BJ (cell line): ENCODE measurements at regions not wholly inside any gene's neighbourhood (a gene's known extent, or its start where the extent isn't known, plus 50 kb on each side); places are given as distances from the start of the nearest gene placed in this dataset.

Source experiments
- CTCF ChIA-PET: fragments of 350-600 bp; formaldehyde crosslinking; extraction: SDS; loops from one replicate; lab custom pipeline; 2021; ENCODE audit warnings: antibody characterized with exemption, inconsistent platforms; lab: Yijun Ruan, JAX
- POLR2A ChIA-PET: fragments of 300-600 bp; sonication (Branson Sonifier 250); formaldehyde crosslinking; extraction: SDS; loops from one replicate; lab custom pipeline; 2021; ENCODE audit warnings: antibody characterized with exemption; lab: Charles Lee
- DNase-seq: peaks from one replicate; pipeline ENCODE4 v3.0.0-alpha.2; 2011; ENCODE audit warnings: low read depth
- H3K27me3 ChIP-seq: 2 replicates; pipeline ENCODE4 v1.6.0; 2011; ENCODE audit warnings: low read length; ENCODE audit not compliant: control insufficient read depth, insufficient read depth
- H3K36me3 ChIP-seq: 2 replicates; pipeline ENCODE4 v1.5.1; 2011; ENCODE audit warnings: low read length; ENCODE audit not compliant: control insufficient read depth, insufficient read depth
- H3K4me3 ChIP-seq: 2 replicates; pipeline ENCODE4 v1.5.1; 2011; ENCODE audit warnings: low read depth, mild to moderate bottlenecking, control low read depth, low read length
- CTCF ChIP-seq: IDR thresholded peaks from 2 replicates; pipeline ENCODE4 v1.5.1; 2011; ENCODE audit warnings: low read depth, mild to moderate bottlenecking, control low read depth, inconsistent platforms, low read length, moderate library complexity; ENCODE audit not compliant: insufficient read depth

GRCh38 chr9:108057421-108058134 is 568.0 kb upstream of the KLF4 start:
- Histone ChIP-seq H3K27me3 (no peaks in the 10 kb centered on the region), H3K4me3 (no peak overlapping the region), H3K36me3 (no peaks in the 10 kb centered on the region)
- POLR2A ChIA-PET = no interaction called here
- DNase-seq = peak; percentile 89
- CTCF ChIA-PET = no interaction called here
- TF ChIP-seq CTCF = no peak

- no peak overlapping the region for H3K4me3 ChIP-seq
- POLR2A ChIA-PET = no interaction called here
- CTCF ChIA-PET = no interaction called here
Observed at GRCh38 chr9:108056805-108057386, 567.3 kb upstream of the KLF4 start.

GRCh38 chr9:108056084-108056804 is 566.7 kb upstream of the KLF4 start:
- POLR2A ChIA-PET = no interaction called here

More at GRCh38 chr9:108056805-108057386, 567.3 kb upstream of the KLF4 start:
- peak; percentile 49 for DNase-seq
- no peak for TF ChIP-seq CTCF
- no peaks in the 10 kb centered on the region for H3K36me3 ChIP-seq
- H3K27me3 ChIP-seq = no peaks in the 10 kb centered on the region

GRCh38 chr9:108054131-108054630 is 564.6 kb upstream of the KLF4 start:
- no peaks in the 10 kb centered on the region for H3K27me3 ChIP-seq
- CTCF ChIA-PET = interaction anchor here (0.6 to 1.4 kb wide), 4 partner anchors 35 to 651 kb away, joined by 3 to 4 read pairs (median 3); no protein-coding TSS in a partner anchor
- no peaks in the 10 kb centered on the region for H3K36me3 ChIP-seq
- POLR2A ChIA-PET = no interaction called here
- H3K4me3 ChIP-seq = no peak overlapping the region
- no peak for DNase-seq
- TF ChIP-seq CTCF = no peak

More at GRCh38 chr9:108056084-108056804, 566.7 kb upstream of the KLF4 start:
- Histone ChIP-seq H3K27me3 (no peaks in the 10 kb centered on the region), H3K4me3 (no peak overlapping the region), H3K36me3 (no peaks in the 10 kb centered on the region)
- TF ChIP-seq CTCF = no peak
- CTCF ChIA-PET = interaction anchor here (0.6 kb wide), 1 partner anchor 567 kb away, joined by 3 read pairs; no protein-coding TSS in a partner anchor
- no peak for DNase-seq
